Panc1 (cell line): ENCODE measurements at regions not wholly inside any gene's neighbourhood (a gene's known extent, or its start where the extent isn't known, plus 50 kb on each side); places are given as distances from the start of the nearest gene placed in this dataset.

Experiments used
- CTCF ChIP-seq: fragments of 450-650 bp; IDR thresholded peaks from 2 replicates; pipeline ENCODE4 v1.5.1; 2017; ENCODE audit warnings: mild to moderate bottlenecking
- POLR2AphosphoS5 ChIP-seq: IDR thresholded peaks from 2 replicates; pipeline ENCODE4 v1.6.1; 2012; ENCODE audit warnings: mild to moderate bottlenecking, low read depth, low read length, moderate library complexity
- REST ChIP-seq, 2 experiments: IDR thresholded peaks; 2 replicates each; pipeline ENCODE4 v1.6.1; 2011 to 2012; ENCODE audit warnings: low read depth in 2 of 2, control low read depth in 1 of 2, low read length in 1 of 2, mild to moderate bottlenecking in 1 of 2, moderate library complexity in 1 of 2; ENCODE audit not compliant: insufficient read depth in 1 of 2
- SIN3A ChIP-seq: IDR thresholded peaks from 2 replicates; pipeline ENCODE4 v1.6.1; 2012; ENCODE audit warnings: low read depth, mild to moderate bottlenecking, low read length, moderate library complexity, borderline replicate concordance; ENCODE audit not compliant: insufficient read depth

- no peak for TF ChIP-seq CTCF
- TF ChIP-seq POLR2AphosphoS5, result no peak
- no peak for TF ChIP-seq REST (IDR thresholded peaks at IDR 0.05; ENCODE audit: insufficient read depth in 1 of 2, low read depth in 2 of 2, low read length in 1 of 2)
- TF ChIP-seq SIN3A, result no peak
These were observed 177.3 kb downstream of the PTPRU start for GRCh38 chr1:29413661-29414060.
